ENCODE measurements at regions not wholly inside any gene's neighbourhood (a gene's known extent, or its start where the extent isn't known, plus 50 kb on each side); places are given as distances from the start of the nearest gene placed in this dataset.

DNA sequence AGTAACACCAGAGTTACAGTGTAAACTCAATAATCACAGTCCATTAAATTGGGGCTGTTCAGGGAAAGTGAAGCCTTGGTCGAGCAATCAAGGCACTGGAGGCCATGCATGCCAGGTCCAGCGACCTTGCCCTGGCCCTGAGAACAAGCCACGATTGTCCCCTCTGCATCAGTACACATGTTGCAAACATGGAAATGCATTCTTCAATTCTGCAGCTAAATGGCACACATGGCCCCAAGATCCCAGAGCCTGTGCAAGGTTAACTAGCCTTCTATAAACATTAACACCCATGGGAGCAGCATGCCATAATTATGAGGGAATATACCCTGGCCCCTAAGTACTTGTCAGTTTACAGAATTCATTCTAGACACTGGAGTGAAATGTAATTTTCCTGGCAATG, 204.7 kb downstream of the HS3ST3B1 start:
- FAIRE-seq (no peak), DNase-seq (ENCODE audit: low read depth in 1 of 2, low spot score in 2 of 2) (no peak)
- 87% methylated on average over 3 of the region's 3 CpGs; no CpG with 5 or more reads in 1 of the 2 experiments for WGBS, 2 experiments (ENCODE audit: extremely low coverage in 1 of 2, insufficient coverage in 1 of 2, insufficient read length in 1 of 2, insufficient replicate concordance in 2 of 2, low coverage in 1 of 2, low lambda C conversion rate in 2 of 2, missing lambda C conversion rate in 1 of 2)
- Histone ChIP-seq H4K20me1 (replicated peaks in 1 of 2; ENCODE audit: control insufficient read depth in 1 of 2, insufficient read depth in 2 of 2, low read length in 2 of 2) (no peaks in the 10 kb centered on the region), H3K9me3 (ENCODE audit: insufficient read depth in 2 of 2, low read depth in 1 of 2, low read length in 1 of 2) (no peaks in the 10 kb centered on the region), H3K23ac (ENCODE audit: insufficient read length) (no peak overlapping the region), H3K4me2 (ENCODE audit: insufficient read depth in 1 of 2, low read depth in 2 of 2, low read length in 2 of 2) (no peak overlapping the region), H4K5ac (ENCODE audit: insufficient read length, low read depth, low read length) (no peak overlapping the region), H3K4me3 (ENCODE audit: extremely low read depth in 1 of 4, insufficient read depth in 2 of 4, low read depth in 3 of 4, low read length in 4 of 4) (no peak overlapping the region), H3K4me1 (replicated peaks in 1 of 4; ENCODE audit: control insufficient read depth in 3 of 4, insufficient read depth in 4 of 4, low read length in 3 of 4) (no peaks in the 10 kb centered on the region), H2BK5ac (ENCODE audit: low read depth, low read length) (no peak overlapping the region), H3K14ac (ENCODE audit: insufficient read length) (no peak overlapping the region), H3K27ac (ENCODE audit: low read depth, low read length) (no peak overlapping the region), H2BK20ac (ENCODE audit: low read length) (no peak overlapping the region), H2BK12ac (ENCODE audit: low read depth, low read length) (no peak overlapping the region), H3K79me2 (ENCODE audit: control insufficient read depth in 1 of 2, insufficient read depth in 2 of 2, low read length in 2 of 2) (no peaks in the 10 kb centered on the region), H2BK15ac (ENCODE audit: low read length) (no peak overlapping the region; the same call in 1 of the 2 replicates), H3K18ac (ENCODE audit: extremely low read depth, low read length) (no peak overlapping the region), H2AFZ (ENCODE audit: low read length) (no peak overlapping the region), H4K91ac (replicated peaks; ENCODE audit: insufficient read length, low read length) (peak overlapping the region; percentile 23), H3K4ac (replicated peaks; ENCODE audit: insufficient read length, low read depth, low read length) (no peak overlapping the region), H3K9ac (replicated peaks in 1 of 4; ENCODE audit: extremely low read depth in 1 of 4, low read depth in 3 of 4, low read length in 3 of 4) (no peak overlapping the region), H3K36me3 (ENCODE audit: control insufficient read depth in 2 of 4, insufficient read depth in 4 of 4, low read length in 3 of 4) (no peaks in the 10 kb centered on the region), H4K8ac (ENCODE audit: extremely low read depth, insufficient read depth, low read length) (no peak overlapping the region; the same call in 1 of the 2 replicates), H3K23me2 (ENCODE audit: low read depth, low read length) (no peaks in the 10 kb centered on the region), H2BK120ac (replicated peaks; ENCODE audit: low read depth, low read length) (no peak overlapping the region), H3K56ac (replicated peaks; ENCODE audit: insufficient read length, low read depth, low read length) (no peak overlapping the region), H2AK5ac (ENCODE audit: low read depth, low read length) (no peak overlapping the region; the same call in 1 of the 2 replicates), H3K79me1 (ENCODE audit: low read depth, low read length) (no peaks in the 10 kb centered on the region), H3K27me3 (replicated peaks in 1 of 4; ENCODE audit: control insufficient read depth in 3 of 4, extremely low read depth in 1 of 4, insufficient read depth in 3 of 4, low read length in 3 of 4) (no peaks in the 10 kb centered on the region)
- POLR2A ChIA-PET (ENCODE audit: partially characterized antibody) = no interaction called here
- CTCF ChIA-PET (ENCODE audit: partially characterized antibody) = interaction anchor here (0.6 kb wide), 1 partner anchor 10 kb away, joined by 3 read pairs; no protein-coding TSS in a partner anchor
- TF ChIP-seq, protein P1, sequence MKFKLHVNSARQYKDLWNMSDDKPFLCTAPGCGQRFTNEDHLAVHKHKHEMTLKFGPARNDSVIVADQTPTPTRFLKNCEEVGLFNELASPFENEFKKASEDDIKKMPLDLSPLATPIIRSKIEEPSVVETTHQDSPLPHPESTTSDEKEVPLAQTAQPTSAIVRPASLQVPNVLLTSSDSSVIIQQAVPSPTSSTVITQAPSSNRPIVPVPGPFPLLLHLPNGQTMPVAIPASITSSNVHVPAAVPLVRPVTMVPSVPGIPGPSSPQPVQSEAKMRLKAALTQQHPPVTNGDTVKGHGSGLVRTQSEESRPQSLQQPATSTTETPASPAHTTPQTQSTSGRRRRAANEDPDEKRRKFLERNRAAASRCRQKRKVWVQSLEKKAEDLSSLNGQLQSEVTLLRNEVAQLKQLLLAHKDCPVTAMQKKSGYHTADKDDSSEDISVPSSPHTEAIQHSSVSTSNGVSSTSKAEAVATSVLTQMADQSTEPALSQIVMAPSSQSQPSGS (IDR thresholded peaks at IDR 0.05; ENCODE audit: low read length) = no peak
- TF ChIP-seq GABPA (IDR thresholded peaks at IDR 0.05; ENCODE audit: borderline replicate concordance, insufficient read depth, low read length) (no peak), SP2 (IDR thresholded peaks at IDR 0.05; ENCODE audit: low read length) (no peak), E2F6 (IDR thresholded peaks at IDR 0.05) (no peak), USF2 (IDR thresholded peaks at IDR 0.05; ENCODE audit: low read length) (no peak), CHD2 (IDR thresholded peaks at IDR 0.05; ENCODE audit: low read length) (no peak), RAD21 (IDR thresholded peaks at IDR 0.05 in 1 of 2, conservative IDR thresholded peaks at IDR 0.05 in 1 of 2; ENCODE audit: low read depth in 2 of 2, low read length in 2 of 2) (no peak)
- TF ChIP-seq, protein P2, sequence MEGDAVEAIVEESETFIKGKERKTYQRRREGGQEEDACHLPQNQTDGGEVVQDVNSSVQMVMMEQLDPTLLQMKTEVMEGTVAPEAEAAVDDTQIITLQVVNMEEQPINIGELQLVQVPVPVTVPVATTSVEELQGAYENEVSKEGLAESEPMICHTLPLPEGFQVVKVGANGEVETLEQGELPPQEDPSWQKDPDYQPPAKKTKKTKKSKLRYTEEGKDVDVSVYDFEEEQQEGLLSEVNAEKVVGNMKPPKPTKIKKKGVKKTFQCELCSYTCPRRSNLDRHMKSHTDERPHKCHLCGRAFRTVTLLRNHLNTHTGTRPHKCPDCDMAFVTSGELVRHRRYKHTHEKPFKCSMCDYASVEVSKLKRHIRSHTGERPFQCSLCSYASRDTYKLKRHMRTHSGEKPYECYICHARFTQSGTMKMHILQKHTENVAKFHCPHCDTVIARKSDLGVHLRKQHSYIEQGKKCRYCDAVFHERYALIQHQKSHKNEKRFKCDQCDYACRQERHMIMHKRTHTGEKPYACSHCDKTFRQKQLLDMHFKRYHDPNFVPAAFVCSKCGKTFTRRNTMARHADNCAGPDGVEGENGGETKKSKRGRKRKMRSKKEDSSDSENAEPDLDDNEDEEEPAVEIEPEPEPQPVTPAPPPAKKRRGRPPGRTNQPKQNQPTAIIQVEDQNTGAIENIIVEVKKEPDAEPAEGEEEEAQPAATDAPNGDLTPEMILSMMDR (IDR thresholded peaks at IDR 0.05; ENCODE audit: control extremely low read depth in 1 of 3, insufficient read depth in 1 of 3, low read depth in 1 of 3, low read length in 3 of 3) = no peak

Data from H1 (cell line).